ENCODE measurements at regions not wholly inside any gene's neighbourhood (a gene's known extent, or its start where the extent isn't known, plus 50 kb on each side); places are given as distances from the start of the nearest gene placed in this dataset.
A peak's percentile ranks its signal among the peaks of the same experiment; 100 is the strongest.

DNA sequence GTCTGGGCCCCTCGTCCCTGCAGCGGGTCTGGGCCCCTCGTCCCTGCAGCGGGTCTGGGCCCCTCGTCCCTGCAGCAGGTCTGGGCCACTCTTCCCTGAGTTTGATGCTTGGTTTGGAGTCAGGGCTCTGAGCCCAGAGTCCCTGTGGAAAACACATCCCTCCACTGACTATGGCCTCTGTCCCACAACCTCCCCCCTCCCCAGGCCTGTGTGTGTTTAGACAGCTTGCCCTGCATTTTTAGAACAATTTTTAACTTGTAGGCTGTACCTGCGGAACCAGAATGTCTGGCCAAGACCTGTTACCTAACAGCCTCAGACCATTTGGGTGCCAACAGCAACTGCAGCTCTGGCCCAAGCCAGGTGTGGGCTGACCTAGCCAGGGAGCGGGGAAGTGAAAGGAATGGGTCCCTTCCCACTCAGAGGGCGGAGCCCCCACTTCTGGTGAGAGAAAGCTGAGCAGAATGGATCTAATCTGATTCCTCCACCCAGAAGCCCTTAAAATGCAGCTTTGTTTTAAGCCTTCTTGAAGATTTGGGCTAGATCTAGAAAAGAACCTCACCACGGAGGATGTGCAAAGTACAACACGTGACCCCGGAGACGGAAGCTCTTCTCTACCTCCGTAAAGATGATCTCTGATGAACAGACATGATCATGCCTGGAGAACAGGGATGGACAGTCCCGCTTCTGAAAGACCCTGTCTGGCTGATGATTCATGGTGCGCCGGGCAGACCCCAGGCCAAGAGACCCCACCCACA lies 60.5 kb upstream of the TFRC start:
- ChIA-PET CTCF (interaction anchor here (1.0 kb wide), 1 partner anchor 70 kb away, joined by 4 read pairs; no protein-coding TSS in a partner anchor), POLR2A (no interaction called here)
- Histone ChIP-seq H3K27me3 (replicated peaks in 1 of 4; ENCODE audit: control extremely low read depth in 1 of 4, control insufficient read depth in 3 of 4, insufficient read depth in 4 of 4, low read length in 3 of 4) (no peaks in the 10 kb centered on the region), H3K27ac (ENCODE audit: low read length in 2 of 2) (no peak overlapping the region), H3K4me2 (replicated peaks; ENCODE audit: low read depth, low read length, poor library complexity, severe bottlenecking) (peak overlapping the region; percentile 14), H3K79me2 (ENCODE audit: control insufficient read depth, insufficient read depth, low read length) (no peaks in the 10 kb centered on the region), H3K4me1 (ENCODE audit: control insufficient read depth in 2 of 2, insufficient read depth in 2 of 2, low read length in 2 of 2) (peaks cover 18 to 35% of the 10 kb centered on the region in 2 donors), H3K9ac (ENCODE audit: low read length) (no peak overlapping the region), H3K4me3 (ENCODE audit: control extremely low read depth in 1 of 5, extremely low read depth in 1 of 5, insufficient read depth in 1 of 5, low read depth in 2 of 5, low read length in 4 of 5) (no peak overlapping the region), H2AFZ (ENCODE audit: insufficient read depth, low read depth, low read length, poor library complexity, severe bottlenecking) (no peak overlapping the region), H3K9me3 (ENCODE audit: control extremely low read depth in 1 of 3, control insufficient read depth in 2 of 3, insufficient read depth in 1 of 3, low read length in 2 of 3) (peaks cover 0 to 4% (median 0%) of the 10 kb centered on the region in 3 donors), H4K20me1 (ENCODE audit: control insufficient read depth, insufficient read depth, low read length, poor library complexity, severe bottlenecking) (no peaks in the 10 kb centered on the region), H3K36me3 (replicated peaks in 1 of 2; ENCODE audit: control extremely low read depth in 1 of 2, control insufficient read depth in 1 of 2, extremely low read depth in 1 of 2, insufficient read depth in 2 of 2, low read length in 1 of 2) (no peaks in the 10 kb centered on the region)
- Mint-ChIP-seq H3K27me3 (no peaks in the 10 kb centered on the region), H3K4me3 (no peak overlapping the region), H3K27ac (no peak overlapping the region), H3K9me3 (ENCODE audit: insufficient read depth) (no peaks in the 10 kb centered on the region), H3K4me1 (peaks cover 28% of the 10 kb centered on the region)
- no peak for DNase-seq
- intact Hi-C loops (cut with micrococcal nuclease): no loop called here
- 94% methylated on average over 12 of the region's 16 CpGs for WGBS (ENCODE audit: insufficient coverage)
- TF ChIP-seq, protein P1, sequence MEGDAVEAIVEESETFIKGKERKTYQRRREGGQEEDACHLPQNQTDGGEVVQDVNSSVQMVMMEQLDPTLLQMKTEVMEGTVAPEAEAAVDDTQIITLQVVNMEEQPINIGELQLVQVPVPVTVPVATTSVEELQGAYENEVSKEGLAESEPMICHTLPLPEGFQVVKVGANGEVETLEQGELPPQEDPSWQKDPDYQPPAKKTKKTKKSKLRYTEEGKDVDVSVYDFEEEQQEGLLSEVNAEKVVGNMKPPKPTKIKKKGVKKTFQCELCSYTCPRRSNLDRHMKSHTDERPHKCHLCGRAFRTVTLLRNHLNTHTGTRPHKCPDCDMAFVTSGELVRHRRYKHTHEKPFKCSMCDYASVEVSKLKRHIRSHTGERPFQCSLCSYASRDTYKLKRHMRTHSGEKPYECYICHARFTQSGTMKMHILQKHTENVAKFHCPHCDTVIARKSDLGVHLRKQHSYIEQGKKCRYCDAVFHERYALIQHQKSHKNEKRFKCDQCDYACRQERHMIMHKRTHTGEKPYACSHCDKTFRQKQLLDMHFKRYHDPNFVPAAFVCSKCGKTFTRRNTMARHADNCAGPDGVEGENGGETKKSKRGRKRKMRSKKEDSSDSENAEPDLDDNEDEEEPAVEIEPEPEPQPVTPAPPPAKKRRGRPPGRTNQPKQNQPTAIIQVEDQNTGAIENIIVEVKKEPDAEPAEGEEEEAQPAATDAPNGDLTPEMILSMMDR (IDR thresholded peaks at IDR 0.05): no peak
- ATAC-seq (ENCODE audit: low read depth): no peak

DNA sequence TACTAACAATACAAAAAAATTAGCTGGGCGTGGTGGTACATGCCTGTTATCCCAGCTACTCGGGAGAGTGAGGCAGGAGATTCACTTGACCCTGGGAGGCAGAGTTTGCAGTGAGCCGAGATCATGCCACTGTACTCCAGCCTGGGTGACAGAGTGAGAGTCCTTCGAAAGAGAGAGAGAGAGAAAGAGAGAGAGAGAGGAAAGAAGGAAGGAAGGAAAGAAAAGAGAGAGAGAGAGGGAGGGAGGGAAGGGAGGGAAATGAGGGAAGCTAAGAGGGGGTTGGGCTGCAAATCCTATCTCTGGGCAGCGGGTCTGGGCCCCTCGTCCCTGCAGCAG lies 59.9 kb upstream of the TFRC start:
- Histone ChIP-seq H3K9ac (ENCODE audit: low read length) (no peak overlapping the region), H2AFZ (ENCODE audit: insufficient read depth, low read depth, low read length, poor library complexity, severe bottlenecking) (no peak overlapping the region), H3K4me2 (replicated peaks; ENCODE audit: low read depth, low read length, poor library complexity, severe bottlenecking) (no peak overlapping the region), H3K79me2 (ENCODE audit: control insufficient read depth, insufficient read depth, low read length) (no peaks in the 10 kb centered on the region), H3K9me3 (ENCODE audit: control extremely low read depth in 1 of 3, control insufficient read depth in 2 of 3, insufficient read depth in 1 of 3, low read length in 2 of 3) (peaks cover 0 to 4% (median 0%) of the 10 kb centered on the region in 3 donors), H3K4me1 (ENCODE audit: control insufficient read depth in 2 of 2, insufficient read depth in 2 of 2, low read length in 2 of 2) (peaks cover 18 to 35% of the 10 kb centered on the region in 2 donors), H3K27me3 (replicated peaks in 1 of 4; ENCODE audit: control extremely low read depth in 1 of 4, control insufficient read depth in 3 of 4, insufficient read depth in 4 of 4, low read length in 3 of 4) (no peaks in the 10 kb centered on the region), H4K20me1 (ENCODE audit: control insufficient read depth, insufficient read depth, low read length, poor library complexity, severe bottlenecking) (no peaks in the 10 kb centered on the region), H3K36me3 (replicated peaks in 1 of 2; ENCODE audit: control extremely low read depth in 1 of 2, control insufficient read depth in 1 of 2, extremely low read depth in 1 of 2, insufficient read depth in 2 of 2, low read length in 1 of 2) (no peaks in the 10 kb centered on the region), H3K4me3 (ENCODE audit: control extremely low read depth in 1 of 5, extremely low read depth in 1 of 5, insufficient read depth in 1 of 5, low read depth in 2 of 5, low read length in 4 of 5) (no peak overlapping the region), H3K27ac (ENCODE audit: low read length in 2 of 2) (no peak overlapping the region)
- Mint-ChIP-seq H3K4me1 (peaks cover 28% of the 10 kb centered on the region), H3K27ac (no peak overlapping the region), H3K4me3 (no peak overlapping the region), H3K27me3 (no peaks in the 10 kb centered on the region), H3K9me3 (ENCODE audit: insufficient read depth) (no peaks in the 10 kb centered on the region)
- intact Hi-C loops (cut with micrococcal nuclease): no loop called here
- 98% methylated on average over 5 of the region's 6 CpGs for WGBS (ENCODE audit: insufficient coverage)
- CTCF ChIA-PET: no interaction called here
- POLR2A ChIA-PET: no interaction called here
- TF ChIP-seq, protein P1 (IDR thresholded peaks at IDR 0.05): no peak
- TF ChIP-seq EZH2 (IDR thresholded peaks at IDR 0.05; ENCODE audit: borderline replicate concordance, insufficient read depth, low read depth, low read length, poor library complexity, severe bottlenecking): no peak
- no peak for ATAC-seq (ENCODE audit: low read depth)
- no peak for DNase-seq

Data from B cell (primary cell).